ENCODE measurements at regions not wholly inside any gene's neighbourhood (a gene's known extent, or its start where the extent isn't known, plus 50 kb on each side); places are given as distances from the start of the nearest gene placed in this dataset.

DNA sequence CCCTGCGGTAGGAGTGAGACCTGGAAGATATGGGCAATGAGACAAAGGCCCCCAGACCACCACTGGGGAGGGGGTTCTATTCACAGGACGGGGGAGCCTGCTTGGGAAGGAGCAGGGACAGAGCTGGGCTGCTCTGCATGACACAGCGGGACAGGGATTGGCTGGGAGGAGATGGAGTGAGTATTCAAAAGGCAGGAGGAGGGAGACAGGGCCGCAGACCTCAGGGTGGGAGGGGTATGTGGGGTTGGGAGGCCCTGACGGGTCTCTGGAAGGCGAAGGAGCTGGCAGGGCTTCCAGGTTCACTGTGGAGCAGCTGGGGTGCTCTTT, 60.8 kb upstream of the RPS6KA2 start:
- TF ChIP-seq, protein P1, sequence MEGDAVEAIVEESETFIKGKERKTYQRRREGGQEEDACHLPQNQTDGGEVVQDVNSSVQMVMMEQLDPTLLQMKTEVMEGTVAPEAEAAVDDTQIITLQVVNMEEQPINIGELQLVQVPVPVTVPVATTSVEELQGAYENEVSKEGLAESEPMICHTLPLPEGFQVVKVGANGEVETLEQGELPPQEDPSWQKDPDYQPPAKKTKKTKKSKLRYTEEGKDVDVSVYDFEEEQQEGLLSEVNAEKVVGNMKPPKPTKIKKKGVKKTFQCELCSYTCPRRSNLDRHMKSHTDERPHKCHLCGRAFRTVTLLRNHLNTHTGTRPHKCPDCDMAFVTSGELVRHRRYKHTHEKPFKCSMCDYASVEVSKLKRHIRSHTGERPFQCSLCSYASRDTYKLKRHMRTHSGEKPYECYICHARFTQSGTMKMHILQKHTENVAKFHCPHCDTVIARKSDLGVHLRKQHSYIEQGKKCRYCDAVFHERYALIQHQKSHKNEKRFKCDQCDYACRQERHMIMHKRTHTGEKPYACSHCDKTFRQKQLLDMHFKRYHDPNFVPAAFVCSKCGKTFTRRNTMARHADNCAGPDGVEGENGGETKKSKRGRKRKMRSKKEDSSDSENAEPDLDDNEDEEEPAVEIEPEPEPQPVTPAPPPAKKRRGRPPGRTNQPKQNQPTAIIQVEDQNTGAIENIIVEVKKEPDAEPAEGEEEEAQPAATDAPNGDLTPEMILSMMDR (IDR thresholded peaks at IDR 0.05 in 8 of 11, conservative IDR thresholded peaks at IDR 0.05 in 3 of 11), result no peak
- TF ChIP-seq POLR2A (IDR thresholded peaks at IDR 0.05) (no peak), POLR2AphosphoS5 (IDR thresholded peaks at IDR 0.05) (no peak)

Measured in spleen (tissue), 7 donors.